ENCODE measurements at regions not wholly inside any gene's neighbourhood (a gene's known extent, or its start where the extent isn't known, plus 50 kb on each side); places are given as distances from the start of the nearest gene placed in this dataset.
"Not testable (repeated sequence)": the region's sequence is repeated elsewhere in the genome, so short reads cannot be mapped to it uniquely, and the experiment has no call there.

- DNase-seq (ENCODE audit: low read depth in 2 of 2) = no peak
Observed at GRCh38 chr9:31388660-31389059, 995.8 kb upstream of the ACO1 start.

GRCh38 chr9:31389075-31389474, 995.4 kb upstream of the ACO1 start:
- no peak for DNase-seq (ENCODE audit: low read depth in 2 of 2)

- no peak for DNase-seq (ENCODE audit: low read depth in 2 of 2)
Observed at GRCh38 chr9:31390403-31391025, 993.9 kb upstream of the ACO1 start.

GRCh38 chr9:31393240-31393639, 991.2 kb upstream of the ACO1 start:
- DNase-seq (ENCODE audit: low read depth in 2 of 2) = no peak

DNA sequence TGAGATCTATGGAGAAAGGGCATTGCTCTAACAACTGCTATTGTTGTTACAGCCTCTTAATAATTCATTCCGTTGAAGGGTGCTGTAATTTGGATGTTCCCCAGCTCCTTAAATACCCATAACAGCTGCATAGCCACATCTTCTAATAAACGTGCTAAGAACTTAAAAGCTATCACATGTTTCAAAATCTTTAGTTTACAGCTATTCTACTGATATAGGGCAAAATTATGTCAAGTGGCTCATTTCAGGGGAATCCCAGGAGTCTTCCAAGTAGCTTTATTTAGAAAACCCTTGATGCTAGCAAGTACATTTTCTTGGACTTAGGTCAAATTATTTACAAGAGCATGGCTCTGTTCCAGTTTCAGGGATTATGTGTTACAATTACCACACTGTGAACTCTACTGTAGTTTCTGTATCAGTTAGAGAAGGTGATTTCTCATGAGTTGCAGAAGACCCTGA, 990.4 kb upstream of the ACO1 start:
- no peak for DNase-seq (ENCODE audit: low read depth in 2 of 2)

- no peak for DNase-seq (ENCODE audit: low read depth in 2 of 2)
Observed at GRCh38 chr9:31412081-31412480, 972.4 kb upstream of the ACO1 start.

DNA sequence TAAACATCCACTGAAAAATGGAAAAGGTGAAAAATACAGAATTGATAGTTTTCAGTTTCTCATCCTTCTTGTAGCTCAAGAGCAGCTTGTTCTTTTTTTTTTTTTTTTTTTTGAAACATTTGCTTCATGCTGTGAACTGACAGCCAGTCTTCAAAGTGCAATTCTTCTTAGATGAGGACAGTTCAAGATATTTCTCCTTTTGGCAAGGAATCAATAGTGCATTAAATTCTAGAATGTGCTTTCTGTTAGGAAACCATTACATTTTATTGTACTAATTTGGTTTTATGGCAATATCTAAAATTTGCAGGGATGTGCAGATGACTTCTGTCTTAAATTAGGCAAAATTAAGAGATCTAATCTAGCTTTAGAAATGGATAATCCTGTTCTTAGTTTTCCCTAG, 969.3 kb upstream of the ACO1 start:
- no peak for DNase-seq (ENCODE audit: low read depth in 2 of 2)

DNA sequence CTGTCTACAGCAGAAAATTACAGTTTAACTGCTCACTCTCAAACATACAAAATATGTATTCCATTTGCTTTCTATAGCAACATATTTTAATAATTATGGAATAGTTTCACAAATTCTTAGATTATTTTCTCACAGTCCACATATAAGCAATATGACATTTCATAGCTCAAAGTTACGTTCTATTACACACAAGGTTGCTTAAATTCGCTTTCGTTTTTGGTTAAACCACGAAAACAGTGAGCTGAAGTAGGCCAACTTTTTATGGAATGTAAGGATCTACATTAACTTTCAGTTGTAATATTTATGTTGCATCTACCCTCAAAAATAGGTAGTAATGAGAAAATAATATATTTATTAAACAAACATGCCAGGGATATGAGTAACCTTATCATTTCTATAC, 966.0 kb upstream of the ACO1 start:
- DNase-seq (ENCODE audit: low read depth in 2 of 2) = no peak

DNA sequence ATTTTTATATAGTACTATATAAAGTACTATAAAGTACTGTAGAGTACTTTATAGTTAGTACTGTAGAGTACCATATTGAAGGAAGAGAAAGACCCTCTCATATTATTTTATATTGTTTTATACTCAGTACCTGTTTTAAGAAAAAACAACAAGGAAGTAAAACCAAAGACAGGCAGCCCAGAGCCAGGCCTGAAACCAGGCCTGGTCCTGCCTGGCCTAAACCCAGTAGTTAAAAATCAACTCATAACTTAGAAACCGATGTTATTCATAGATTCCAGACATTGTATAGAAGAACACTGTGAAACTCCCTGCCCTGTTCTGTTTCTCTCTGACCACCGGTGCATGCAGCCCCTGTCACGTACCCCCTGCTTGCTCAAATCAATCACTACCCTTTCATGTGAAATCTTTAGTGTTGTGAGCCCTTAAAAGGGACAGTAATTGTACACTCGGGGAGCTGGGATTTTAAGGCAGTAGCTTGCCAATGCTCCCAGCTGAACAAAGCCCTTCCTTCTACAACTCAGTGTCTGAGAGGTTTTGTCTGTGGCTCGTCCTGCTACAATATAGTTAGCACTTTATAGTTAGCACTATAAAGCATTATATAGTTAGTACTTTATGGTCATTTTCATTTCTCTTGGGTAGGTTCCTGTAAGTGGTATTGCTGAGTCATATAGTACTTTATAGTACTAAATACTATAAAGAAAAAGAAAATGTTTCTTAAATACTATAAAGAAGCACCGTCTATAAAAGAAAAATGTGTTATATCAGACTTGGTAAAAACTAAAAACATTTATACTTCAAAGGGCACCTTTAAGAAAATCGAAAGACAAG, 940.6 kb upstream of the ACO1 start:
- not testable (repeated sequence) for DNase-seq (ENCODE audit: low read depth in 2 of 2)

DNA sequence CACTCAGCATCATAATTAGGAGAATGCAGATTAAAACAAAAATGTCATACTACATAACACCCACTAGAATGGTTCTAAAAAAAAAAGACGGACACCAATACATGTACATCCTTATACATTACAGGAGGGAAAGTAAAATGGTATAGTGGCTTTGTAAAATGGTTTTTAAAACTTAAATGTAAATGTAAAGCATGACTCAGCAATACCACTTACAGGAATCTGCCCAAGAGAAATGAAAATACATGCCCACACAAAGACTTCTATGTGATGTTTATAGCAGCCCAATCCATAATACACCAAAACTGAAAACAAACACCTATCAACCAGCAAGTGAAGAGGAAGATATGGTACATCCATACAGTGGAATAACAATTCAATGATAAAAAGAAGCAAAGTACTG, 939.1 kb upstream of the ACO1 start:
- no peak for DNase-seq (ENCODE audit: low read depth in 2 of 2)

DNA sequence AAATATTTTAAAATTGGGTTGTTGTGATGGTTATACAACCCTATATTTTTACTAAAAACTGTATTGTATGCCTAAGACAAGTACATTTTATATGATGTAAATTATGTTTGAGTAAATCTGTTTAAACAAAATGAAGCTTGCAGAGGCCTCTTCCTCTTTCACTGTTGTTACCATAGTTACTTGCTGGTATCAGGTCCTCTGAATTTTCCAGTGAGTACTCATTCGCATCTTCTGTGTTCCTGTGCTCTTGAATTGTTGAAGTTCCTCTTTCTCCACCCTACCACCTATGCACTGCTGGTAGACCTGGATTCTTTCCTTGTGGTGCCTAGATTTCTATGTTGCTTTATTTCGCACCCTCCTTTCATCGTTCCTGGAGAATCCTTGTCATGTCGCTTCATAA, 938.5 kb upstream of the ACO1 start:
- DNase-seq (ENCODE audit: low read depth in 2 of 2) = no peak

GRCh38 chr9:31467075-31467474, 917.4 kb upstream of the ACO1 start:
- no peak for DNase-seq (ENCODE audit: low read depth in 2 of 2)

DNA sequence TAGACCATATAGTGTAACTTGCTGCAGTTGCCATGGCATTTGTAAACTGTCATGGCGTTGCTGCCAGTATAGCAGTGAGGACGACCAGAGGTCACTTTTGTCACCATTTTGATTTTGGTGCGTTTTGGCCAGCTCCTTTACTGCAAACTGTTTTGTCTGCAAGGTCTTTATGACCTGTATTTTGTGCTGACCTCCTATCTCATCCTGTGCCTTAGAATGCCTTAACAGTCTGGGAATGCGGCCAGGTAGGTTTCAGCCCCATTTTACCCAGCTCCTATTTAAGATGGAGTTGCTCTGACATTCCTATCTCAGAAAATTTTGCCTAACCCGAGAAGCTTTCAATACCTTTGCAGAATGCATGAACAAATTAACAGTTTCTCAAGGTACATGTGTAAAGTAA, 914.4 kb upstream of the ACO1 start:
- no peak for DNase-seq (ENCODE audit: low read depth in 2 of 2)

DNA sequence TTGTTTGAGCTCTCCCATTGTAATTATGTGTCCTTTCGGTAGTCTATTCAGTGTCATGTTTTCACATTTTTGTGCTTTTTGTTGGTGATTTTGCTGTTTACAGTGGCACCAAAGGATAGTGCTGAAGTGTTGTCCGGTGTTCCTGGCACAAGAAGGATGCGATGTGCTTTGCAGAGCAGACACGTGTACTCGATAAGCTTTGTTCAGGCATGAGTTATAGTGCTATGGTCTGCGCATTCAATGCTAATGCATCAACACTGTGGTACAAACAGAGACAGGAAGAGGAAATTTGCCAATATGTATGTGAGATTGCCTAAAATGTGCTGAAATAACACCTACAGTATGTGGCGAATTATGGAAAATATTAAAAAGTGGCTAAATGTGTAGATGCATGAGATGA, 913.4 kb upstream of the ACO1 start:
- DNase-seq (ENCODE audit: low read depth in 2 of 2) = no peak

- DNase-seq (ENCODE audit: low read depth in 2 of 2) = no peak
Observed at GRCh38 chr9:31486630-31487029, 897.8 kb upstream of the ACO1 start.

DNA sequence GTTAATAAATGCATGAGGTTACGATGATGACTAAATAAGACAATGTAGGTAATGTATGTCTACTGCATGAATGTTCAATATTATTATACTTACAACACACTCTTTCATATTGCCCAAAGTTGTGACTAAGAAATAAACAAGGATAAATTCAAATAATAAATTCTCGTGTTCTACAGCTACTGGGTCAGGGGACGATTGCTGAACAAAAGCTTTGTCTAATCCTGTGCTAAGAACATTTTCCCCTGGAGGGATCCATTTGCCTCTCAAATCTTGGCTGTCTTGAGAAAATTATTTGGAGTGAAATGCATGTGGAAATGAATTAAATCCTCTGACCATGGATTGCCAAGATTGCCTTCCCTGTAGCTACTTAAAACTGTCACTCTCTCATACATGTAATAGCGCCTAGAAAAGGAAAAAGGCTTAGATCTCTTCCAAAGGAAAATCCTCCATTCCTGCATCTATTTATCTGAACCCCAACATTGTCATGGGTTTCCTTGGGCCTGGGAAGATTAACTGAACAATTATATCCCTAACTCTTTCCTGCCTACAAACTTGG, 893.8 kb upstream of the ACO1 start:
- DNase-seq (ENCODE audit: low read depth in 2 of 2) = no peak

DNA sequence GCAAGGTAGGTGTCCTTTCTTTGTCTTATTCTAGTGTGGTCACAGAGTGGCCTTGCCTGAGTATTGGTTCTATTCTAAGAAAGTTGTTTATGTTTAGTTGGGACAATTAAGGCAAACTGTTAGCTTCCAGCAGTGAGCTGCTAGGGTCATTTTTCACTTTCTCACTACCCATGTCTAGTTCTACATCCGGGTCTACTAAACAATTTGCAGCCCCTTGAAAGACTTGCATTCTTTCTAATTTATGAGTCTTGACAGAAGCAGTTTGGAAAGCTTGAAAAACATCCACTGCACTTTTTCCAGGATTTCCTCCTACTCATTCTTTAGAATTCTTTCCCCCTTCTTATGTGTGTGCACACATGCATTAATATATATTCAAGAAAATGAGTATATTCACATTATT, 892.2 kb upstream of the ACO1 start:
- DNase-seq (ENCODE audit: low read depth in 2 of 2) = no peak

- DNase-seq (ENCODE audit: low read depth in 2 of 2) = no peak
Observed at GRCh38 chr9:31500422-31500821, 884.0 kb upstream of the ACO1 start.

- DNase-seq (ENCODE audit: low read depth in 2 of 2) = no peak
Observed at GRCh38 chr9:31519011-31519410, 865.4 kb upstream of the ACO1 start.

GRCh38 chr9:31519424-31519823, 865.0 kb upstream of the ACO1 start:
- DNase-seq (ENCODE audit: low read depth in 2 of 2) = no peak

DNA sequence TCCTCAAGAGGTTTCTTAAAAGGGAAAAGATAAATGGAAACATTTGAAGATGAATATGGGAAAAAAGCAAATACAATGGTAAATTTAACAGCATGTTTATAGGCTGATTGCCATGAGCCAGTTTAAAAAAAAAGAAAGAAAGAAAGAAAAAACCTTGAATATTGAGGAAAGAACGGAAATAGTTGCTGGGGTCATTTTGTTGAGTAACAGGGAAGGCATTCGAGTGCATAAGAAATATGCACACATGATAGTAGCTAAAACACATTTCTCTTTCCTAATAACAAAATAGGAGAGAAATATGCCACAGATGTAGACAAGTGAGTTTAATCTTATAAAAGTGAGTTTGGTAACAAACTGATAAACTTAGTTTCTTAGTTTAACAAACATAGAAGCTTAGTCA, 864.6 kb upstream of the ACO1 start:
- DNase-seq (ENCODE audit: low read depth in 2 of 2) = no peak

DNA sequence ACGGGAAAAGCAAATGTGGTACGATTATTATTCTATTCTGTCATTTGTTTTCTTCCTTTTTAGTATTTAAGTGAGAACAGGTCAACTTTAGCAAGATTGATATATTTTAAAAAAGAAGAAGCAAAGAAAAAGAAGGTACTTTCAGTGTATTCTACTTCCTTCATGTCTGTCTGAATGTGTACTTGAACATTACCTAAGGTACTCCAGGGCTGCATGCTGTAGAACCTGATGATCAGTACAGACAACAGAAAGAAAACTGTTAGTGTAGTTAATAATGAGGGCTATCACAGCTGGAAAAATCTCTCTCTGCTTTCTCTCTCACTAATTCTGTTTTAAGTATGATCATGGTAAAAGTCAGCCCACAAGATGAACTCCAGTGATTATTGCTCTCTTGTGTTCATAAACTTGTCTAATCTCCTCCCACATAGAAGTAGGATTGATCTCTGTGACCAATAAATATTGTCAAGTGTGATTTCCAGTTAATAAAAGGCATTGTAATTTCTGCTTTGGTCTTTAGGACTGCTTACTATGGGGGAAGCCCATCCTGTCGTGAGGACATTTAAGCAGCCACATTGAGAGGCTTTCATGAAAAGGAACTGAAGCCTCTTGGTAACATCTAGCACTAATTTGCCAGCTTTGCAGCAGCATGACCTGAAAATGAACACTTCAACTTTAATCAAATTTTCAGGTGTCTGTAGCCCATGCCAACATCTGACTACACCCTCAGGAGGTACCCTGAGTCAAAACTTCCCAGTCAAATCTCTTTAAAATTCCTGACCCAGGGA, 864.0 kb upstream of the ACO1 start:
- no peak for DNase-seq (ENCODE audit: low read depth in 2 of 2)
